OCI-LY1 (cell line): ENCODE measurements at regions not wholly inside any gene's neighbourhood (a gene's known extent, or its start where the extent isn't known, plus 50 kb on each side); places are given as distances from the start of the nearest gene placed in this dataset.

Experiments used
- H2AFZ ChIP-seq: fragments of 200-600 bp; sonication (generic), shearing (Covaris generic); 2 replicates; pipeline ENCODE4 v1.6.0; 2014; ENCODE audit warnings: antibody characterized with exemption, mild to moderate bottlenecking, low read length
- H3F3A ChIP-seq: fragments of 200-600 bp; sonication (generic), shearing (Covaris generic); 2 replicates; pipeline ENCODE4 v1.6.0; 2014; ENCODE audit warnings: mild to moderate bottlenecking, antibody characterized with exemption, low read length, moderate library complexity; ENCODE audit not compliant: insufficient read depth
- H3K27ac ChIP-seq: fragments of 200-600 bp; sonication (generic); 2 replicates; pipeline ENCODE4 v1.5.1; 2014; ENCODE audit warnings: low read length, mixed run types, mild to moderate bottlenecking, low read depth; ENCODE audit not compliant: poor library complexity, severe bottlenecking
- H3K27me3 ChIP-seq: fragments of 200-600 bp; sonication (generic); 2 replicates; pipeline ENCODE4 v1.6.0; 2014; ENCODE audit warnings: antibody characterized with exemption, mild to moderate bottlenecking, low read length, moderate library complexity; ENCODE audit not compliant: insufficient read depth
- H3K36me3 ChIP-seq: fragments of 200-600 bp; sonication (generic); 2 replicates; pipeline ENCODE4 v1.6.1; 2014; ENCODE audit warnings: mild to moderate bottlenecking, antibody characterized with exemption, low read length, moderate library complexity, mixed read lengths; ENCODE audit not compliant: insufficient read depth
- H3K4me1 ChIP-seq: fragments of 200-600 bp; sonication (generic); 2 replicates; pipeline ENCODE4 v1.5.1; 2014; ENCODE audit warnings: mild to moderate bottlenecking, low read length, moderate library complexity; ENCODE audit not compliant: insufficient read depth, severe bottlenecking
- H3K4me2 ChIP-seq: fragments of 200-600 bp; sonication (generic), shearing (Covaris generic); 2 replicates; pipeline ENCODE4 v1.6.1; 2014; ENCODE audit warnings: low read length
- H3K4me3 ChIP-seq: fragments of 200-600 bp; sonication (generic); 2 replicates; pipeline ENCODE4 v1.5.1; 2014; ENCODE audit warnings: low read length, low read depth, mild to moderate bottlenecking, mixed read lengths; ENCODE audit not compliant: poor library complexity, severe bottlenecking
- H3K79me2 ChIP-seq: fragments of 200-600 bp; shearing (Covaris generic); 2 replicates; pipeline ENCODE4 v1.6.1; 2016; ENCODE audit warnings: mixed run types, low read length, mixed read lengths; ENCODE audit not compliant: insufficient read depth
- H3K9ac ChIP-seq: fragments of 200-600 bp; sonication (generic), shearing (Covaris generic); 2 replicates; pipeline ENCODE4 v1.6.1; 2014; ENCODE audit warnings: mild to moderate bottlenecking, low read length, mixed read lengths
- H3K9me2 ChIP-seq: fragments of 200-600 bp; sonication (generic), shearing (Covaris generic); 2 replicates; pipeline ENCODE4 v1.6.1; 2014; ENCODE audit warnings: low read depth, mild to moderate bottlenecking, low read length, mixed read lengths
- H3K9me3 ChIP-seq: fragments of 200-600 bp; shearing (Covaris generic); 2 replicates; pipeline ENCODE4 v1.6.1; 2014; ENCODE audit warnings: low read length, mixed read lengths
- H4K20me1 ChIP-seq: fragments of 200-600 bp; sonication (generic), shearing (Covaris generic); 2 replicates; pipeline ENCODE4 v1.6.0; 2016; ENCODE audit warnings: mild to moderate bottlenecking, low read length; ENCODE audit not compliant: insufficient read depth
- EZH2 ChIP-seq: fragments of 200-600 bp; sonication (generic), shearing (Covaris generic); IDR thresholded peaks from 2 replicates; pipeline ENCODE4 v1.8.0; 2017; ENCODE audit warnings: borderline replicate concordance, mixed run types, mild to moderate bottlenecking, antibody characterized with exemption, low read length, moderate library complexity, mixed read lengths
- TF ChIP-seq, protein P1 (sequence below): fragments of 200-600 bp; sonication (generic), shearing (Covaris generic); IDR thresholded peaks from 2 replicates; pipeline ENCODE4 v1.5.1; 2017; ENCODE audit warnings: mild to moderate bottlenecking, antibody characterized with exemption, low read length, moderate library complexity, mixed read lengths

GRCh38 chr10:111599943-111600342, 523.1 kb downstream of the ADRA2A start:
- TF ChIP-seq EZH2, result no peak
- TF ChIP-seq, protein P1, sequence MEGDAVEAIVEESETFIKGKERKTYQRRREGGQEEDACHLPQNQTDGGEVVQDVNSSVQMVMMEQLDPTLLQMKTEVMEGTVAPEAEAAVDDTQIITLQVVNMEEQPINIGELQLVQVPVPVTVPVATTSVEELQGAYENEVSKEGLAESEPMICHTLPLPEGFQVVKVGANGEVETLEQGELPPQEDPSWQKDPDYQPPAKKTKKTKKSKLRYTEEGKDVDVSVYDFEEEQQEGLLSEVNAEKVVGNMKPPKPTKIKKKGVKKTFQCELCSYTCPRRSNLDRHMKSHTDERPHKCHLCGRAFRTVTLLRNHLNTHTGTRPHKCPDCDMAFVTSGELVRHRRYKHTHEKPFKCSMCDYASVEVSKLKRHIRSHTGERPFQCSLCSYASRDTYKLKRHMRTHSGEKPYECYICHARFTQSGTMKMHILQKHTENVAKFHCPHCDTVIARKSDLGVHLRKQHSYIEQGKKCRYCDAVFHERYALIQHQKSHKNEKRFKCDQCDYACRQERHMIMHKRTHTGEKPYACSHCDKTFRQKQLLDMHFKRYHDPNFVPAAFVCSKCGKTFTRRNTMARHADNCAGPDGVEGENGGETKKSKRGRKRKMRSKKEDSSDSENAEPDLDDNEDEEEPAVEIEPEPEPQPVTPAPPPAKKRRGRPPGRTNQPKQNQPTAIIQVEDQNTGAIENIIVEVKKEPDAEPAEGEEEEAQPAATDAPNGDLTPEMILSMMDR, result no peak
- no peak overlapping the region for H3K9ac ChIP-seq
- H3K4me2 ChIP-seq, result no peak overlapping the region
- H3K9me2 ChIP-seq, result no peaks in the 10 kb centered on the region
- no peak overlapping the region for H2AFZ ChIP-seq
- H3K79me2 ChIP-seq, result no peaks in the 10 kb centered on the region
- H3K9me3 ChIP-seq, result no peaks in the 10 kb centered on the region
- no peak overlapping the region for H3K27ac ChIP-seq
- H4K20me1 ChIP-seq, result no peaks in the 10 kb centered on the region
- no peaks in the 10 kb centered on the region for H3K27me3 ChIP-seq
- H3K4me1 ChIP-seq, result no peaks in the 10 kb centered on the region
- H3K4me3 ChIP-seq, result no peak overlapping the region
- H3K36me3 ChIP-seq, result no peaks in the 10 kb centered on the region
- no peaks in the 10 kb centered on the region for H3F3A ChIP-seq

DNA sequence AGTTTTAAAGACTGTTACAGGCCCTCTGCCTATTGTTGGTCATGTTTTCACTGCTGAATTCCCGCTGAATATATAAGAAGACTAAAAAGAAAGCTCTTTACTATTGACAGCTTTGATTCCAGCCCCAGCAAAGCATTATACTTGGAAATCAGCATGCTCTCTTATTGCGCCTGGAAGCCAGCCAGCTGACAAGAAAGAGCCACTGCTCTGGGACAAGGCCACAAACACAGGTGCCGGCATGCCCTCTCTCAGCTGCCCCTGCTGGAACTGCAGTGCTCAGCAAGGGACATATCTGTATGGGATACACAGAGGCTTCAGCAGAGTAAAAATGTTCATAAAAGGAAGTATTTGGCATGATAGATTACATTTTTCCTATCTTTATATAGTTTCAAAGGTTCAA, 523.9 kb downstream of the ADRA2A start:
- Histone ChIP-seq H3F3A (no peaks in the 10 kb centered on the region), H3K4me1 (no peaks in the 10 kb centered on the region), H3K9me2 (no peaks in the 10 kb centered on the region), H4K20me1 (no peaks in the 10 kb centered on the region), H3K27me3 (no peaks in the 10 kb centered on the region), H3K36me3 (no peaks in the 10 kb centered on the region), H3K27ac (no peak overlapping the region), H2AFZ (no peak overlapping the region), H3K9ac (no peak overlapping the region), H3K4me2 (no peak overlapping the region), H3K4me3 (no peak overlapping the region), H3K9me3 (no peaks in the 10 kb centered on the region), H3K79me2 (no peaks in the 10 kb centered on the region)
- TF ChIP-seq EZH2, result no peak
- TF ChIP-seq, protein P1, result no peak

GRCh38 chr10:111612273-111612672, 535.4 kb downstream of the ADRA2A start:
- no peak overlapping the region for H3K27ac ChIP-seq
- no peak overlapping the region for H3K9ac ChIP-seq
- no peaks in the 10 kb centered on the region for H3K9me3 ChIP-seq
- TF ChIP-seq, protein P1, result no peak
- TF ChIP-seq EZH2, result no peak
- no peak overlapping the region for H3K4me3 ChIP-seq
- H2AFZ ChIP-seq, result no peak overlapping the region
- H3K27me3 ChIP-seq, result no peaks in the 10 kb centered on the region
- no peaks in the 10 kb centered on the region for H3K9me2 ChIP-seq
- H3F3A ChIP-seq, result no peaks in the 10 kb centered on the region
- H3K79me2 ChIP-seq, result no peaks in the 10 kb centered on the region
- H3K4me2 ChIP-seq, result no peak overlapping the region
- H4K20me1 ChIP-seq, result no peaks in the 10 kb centered on the region
- no peaks in the 10 kb centered on the region for H3K4me1 ChIP-seq
- no peaks in the 10 kb centered on the region for H3K36me3 ChIP-seq
